Frontal cortex (tissue), 3 donors: ENCODE measurements at regions not wholly inside any gene's neighbourhood (a gene's known extent, or its start where the extent isn't known, plus 50 kb on each side); places are given as distances from the start of the nearest gene placed in this dataset.
"Not testable (repeated sequence)": the region's sequence is repeated elsewhere in the genome, so short reads cannot be mapped to it uniquely, and the experiment has no call there.

ENCODE experiments used
- DNase-seq, 2 donors: peaks; one replicate each; pipeline ENCODE4 v3.0.0; 2012; ENCODE audit warnings: low spot score in 2 of 2
- FAIRE-seq: peaks from 2 replicates; lab custom pipeline; 2012; peaks lifted over from hg19 to GRCh38; lab: Jason Lieb, UNC
- donor health status: control.
- donor health status: control.
- donor health status: control.

- FAIRE-seq: no peak
Measured at GRCh38 chr17:13442361-13442760, 159.4 kb downstream of the HS3ST3A1 start.

GRCh38 chr17:13441873-13442272, 159.9 kb downstream of the HS3ST3A1 start:
- FAIRE-seq: no peak
- no peak for DNase-seq

More at GRCh38 chr17:13442361-13442760, 159.4 kb downstream of the HS3ST3A1 start:
- DNase-seq: no peak

- no peak for FAIRE-seq
- DNase-seq: no peak
Measured at GRCh38 chr17:13437966-13438779, 163.6 kb downstream of the HS3ST3A1 start.

- DNase-seq (no peak), FAIRE-seq (no peak)
Measured at GRCh38 chr17:13435230-13435629, 166.5 kb downstream of the HS3ST3A1 start.

GRCh38 chr17:13429201-13429600, 172.5 kb downstream of the HS3ST3A1 start:
- FAIRE-seq: no peak
- DNase-seq: no peak

GRCh38 chr17:13428611-13429042, 173.1 kb downstream of the HS3ST3A1 start:
- FAIRE-seq: no peak
- DNase-seq: no peak

- no peak for FAIRE-seq
- DNase-seq: no peak
Measured at GRCh38 chr17:13426991-13427390, 174.7 kb downstream of the HS3ST3A1 start.

GRCh38 chr17:13425390-13425789, 176.3 kb downstream of the HS3ST3A1 start:
- DNase-seq: no peak
- FAIRE-seq: no peak

GRCh38 chr17:13421581-13422130, 180.1 kb downstream of the HS3ST3A1 start:
- DNase-seq (no peak), FAIRE-seq (no peak)

- FAIRE-seq: no peak
- DNase-seq: no peak
Measured at GRCh38 chr17:13420878-13421277, 180.9 kb downstream of the HS3ST3A1 start.

- FAIRE-seq: no peak
- DNase-seq: no peak
Measured at GRCh38 chr17:13420418-13420826, 181.3 kb downstream of the HS3ST3A1 start.

- FAIRE-seq (no peak), DNase-seq (no peak)
Measured at GRCh38 chr17:13419676-13420075, 182.1 kb downstream of the HS3ST3A1 start.

GRCh38 chr17:13418891-13419290, 182.8 kb downstream of the HS3ST3A1 start:
- DNase-seq: no peak
- no peak for FAIRE-seq

GRCh38 chr17:13417381-13417950, 184.3 kb downstream of the HS3ST3A1 start:
- FAIRE-seq: no peak
- no peak for DNase-seq

- FAIRE-seq: no peak
Measured at GRCh38 chr17:13416748-13417363, 184.9 kb downstream of the HS3ST3A1 start.

GRCh38 chr17:13415871-13416416, 185.8 kb downstream of the HS3ST3A1 start:
- no peak for FAIRE-seq
- no peak for DNase-seq

More at GRCh38 chr17:13416748-13417363, 184.9 kb downstream of the HS3ST3A1 start:
- DNase-seq: no peak

GRCh38 chr17:13415200-13415599, 186.5 kb downstream of the HS3ST3A1 start:
- not testable (repeated sequence) for FAIRE-seq, DNase-seq

GRCh38 chr17:13413001-13413400, 188.7 kb downstream of the HS3ST3A1 start:
- DNase-seq (no peak), FAIRE-seq (no peak)

GRCh38 chr17:13410874-13411273, 190.9 kb downstream of the HS3ST3A1 start:
- no peak for DNase-seq
- FAIRE-seq: no peak

GRCh38 chr17:13410214-13410613, 191.5 kb downstream of the HS3ST3A1 start:
- FAIRE-seq (no peak), DNase-seq (no peak)
